HCT116 (cell line): ENCODE measurements at regions not wholly inside any gene's neighbourhood (a gene's known extent, or its start where the extent isn't known, plus 50 kb on each side); places are given as distances from the start of the nearest gene placed in this dataset.

Experiments
- ATAC-seq: fragments of 200-7000 bp; cut with Tn5 transposase; 2 replicates; pipeline ENCODE4 v1.9.1; 2020; ENCODE audit warnings: mild to moderate bottlenecking, moderate library complexity
- BruUV-seq: library from RNA; stranded (reverse); fragments of 400-500 nt; replicated peaks from 2 replicates; lab custom pipeline; 2021; lab: Mats Ljungman, UMichigan
- CTCF ChIA-PET: fragments of 300-600 bp; sonication (Branson Sonifier 250); formaldehyde crosslinking; loops from one replicate; lab custom pipeline; 2021; ENCODE audit warnings: antibody characterized with exemption; lab: Charles Lee
- POLR2A ChIA-PET: fragments of 300-600, 350-600 bp; sonication (Branson Sonifier 250); formaldehyde crosslinking; loops from one replicate; lab custom pipeline; 2021; ENCODE audit warnings: antibody characterized with exemption; lab: Charles Lee
- RAD21 ChIA-PET, 2 experiments: fragments of 300-600 bp; sonication (Branson Sonifier 250); formaldehyde crosslinking; loops; one replicate each; lab custom pipeline; 2023; ENCODE audit warnings: low total read pairs in 2 of 2; ENCODE audit not compliant: uncharacterized antibody in 2 of 2, unreplicated experiment in 2 of 2, low non-redundant PET in 1 of 2; lab: Charles Lee
- DNase-seq: peaks from one replicate; pipeline ENCODE4 v3.0.0-alpha.2; 2010; ENCODE audit warnings: low read depth, low spot score
- H2AFZ ChIP-seq: fragments of 200-600 bp; shearing (Covaris generic), sonication (generic); 2 replicates; pipeline ENCODE4 v1.6.1; 2017; ENCODE audit warnings: low read depth, mixed run types, mixed read lengths, antibody characterized with exemption, low read length; ENCODE audit not compliant: poor library complexity, severe bottlenecking
- H3K27ac ChIP-seq: 2 replicates; pipeline ENCODE4 v1.5.1; 2012; ENCODE audit warnings: low read depth, low read length
- H3K27me3 ChIP-seq: fragments of 200-600 bp; sonication (generic); 2 replicates; pipeline ENCODE4 v1.6.1; 2016; ENCODE audit warnings: mixed run types, low read length, mixed read lengths; ENCODE audit not compliant: insufficient read depth
- H3K36me3 ChIP-seq, 2 experiments: fragments of 200-500 bp in 1 of 2; fragments of 200-600 bp in 1 of 2; sonication (Bioruptor generic) in 1 of 2; sonication (generic) in 1 of 2; 2 replicates each; pipeline versions ENCODE4 v1.5.1 to v1.6.1; 2014 to 2016; ENCODE audit warnings: low read length in 2 of 2, inconsistent platforms in 1 of 2, mixed read lengths in 1 of 2, mixed run types in 1 of 2; ENCODE audit not compliant: insufficient read depth in 2 of 2, control insufficient read depth in 1 of 2
- H3K4me1 ChIP-seq, 2 experiments: fragments of 200-600 bp in 1 of 2; sonication (generic) in 1 of 2; 2 replicates each; pipeline versions ENCODE4 v1.5.1 to v1.6.1; 2012 to 2017; ENCODE audit warnings: low read length in 2 of 2, inconsistent platforms in 1 of 2, mild to moderate bottlenecking in 1 of 2, mixed read lengths in 1 of 2, mixed run types in 1 of 2, moderate library complexity in 1 of 2; ENCODE audit not compliant: insufficient read depth in 2 of 2, control insufficient read depth in 1 of 2
- H3K4me2 ChIP-seq: fragments of 200-600 bp; sonication (generic); 2 replicates; pipeline ENCODE4 v1.6.1; 2017; ENCODE audit warnings: mixed run types, low read length, mixed read lengths
- H3K4me3 ChIP-seq, 2 experiments: fragments of 200-600 bp in 1 of 2; sonication (generic) in 1 of 2; replicated peaks in 1 of 2; 2 replicates each; pipeline ENCODE4 v1.5.1; 2011 to 2016; ENCODE audit warnings: low read length in 2 of 2, control low read depth in 1 of 2, low read depth in 1 of 2, mild to moderate bottlenecking in 1 of 2, mixed read lengths in 1 of 2, mixed run types in 1 of 2
- H3K79me2 ChIP-seq: fragments of 200-600 bp; sonication (generic); 2 replicates; pipeline ENCODE4 v1.6.1; 2017; ENCODE audit warnings: mild to moderate bottlenecking, mixed run types, low read length, moderate library complexity, mixed read lengths; ENCODE audit not compliant: insufficient read depth
- H3K9ac ChIP-seq: fragments of 200-600 bp; sonication (generic); 2 replicates; pipeline ENCODE4 v1.6.1; 2016; ENCODE audit warnings: low read length, mixed read lengths
- H3K9me2 ChIP-seq: fragments of 200-600 bp; sonication (generic), shearing (Covaris generic); 2 replicates; pipeline ENCODE4 v1.6.1; 2017; ENCODE audit warnings: mixed run types, mild to moderate bottlenecking, moderate library complexity; ENCODE audit not compliant: insufficient read depth
- H3K9me3 ChIP-seq, 2 experiments: fragments of 200-500 bp in 1 of 2; fragments of 200-600 bp in 1 of 2; sonication (Bioruptor generic) in 1 of 2; sonication (generic) in 1 of 2; 2 replicates each; pipeline ENCODE4 v1.6.1; 2014 to 2017; ENCODE audit warnings: low read length in 2 of 2, mixed read lengths in 2 of 2, inconsistent platforms in 1 of 2, low read depth in 1 of 2, mild to moderate bottlenecking in 1 of 2, mixed run types in 1 of 2, moderate library complexity in 1 of 2; ENCODE audit not compliant: control insufficient read depth in 1 of 2, insufficient read depth in 1 of 2
- H4K20me1 ChIP-seq: fragments of 200-600 bp; sonication (generic), shearing (Covaris generic); 2 replicates; pipeline ENCODE4 v1.6.1; 2017; ENCODE audit warnings: mixed run types, mild to moderate bottlenecking, moderate library complexity; ENCODE audit not compliant: insufficient read depth
- CBX3 ChIP-seq: IDR thresholded peaks from 2 replicates; pipeline ENCODE4 v1.6.1; 2012; ENCODE audit warnings: low read depth
- CTCF ChIP-seq, 3 experiments: fragments of 200-600 bp in 1 of 3; sonication (generic) in 1 of 3; IDR thresholded peaks in 2 of 3; conservative IDR thresholded peaks in 1 of 3; 2 replicates each; pipeline ENCODE4 v1.5.1; 2012 to 2017; ENCODE audit warnings: low read depth in 2 of 3, low read length in 2 of 3, antibody characterized with exemption in 1 of 3, borderline replicate concordance in 1 of 3, control low read depth in 1 of 3, mild to moderate bottlenecking in 1 of 3, mixed read lengths in 1 of 3, mixed run types in 1 of 3, moderate library complexity in 1 of 3; ENCODE audit not compliant: insufficient read depth in 1 of 3
- POLR2A ChIP-seq: IDR thresholded peaks from 2 replicates; pipeline ENCODE4 v1.7.0; 2011; ENCODE audit warnings: borderline replicate concordance; ENCODE audit not compliant: insufficient read depth, insufficient read length; ENCODE audit errors: extremely low read depth
- POLR2AphosphoS5 ChIP-seq: IDR thresholded peaks from 2 replicates; pipeline ENCODE4 v1.6.1; 2011; ENCODE audit warnings: mild to moderate bottlenecking, low read depth, low read length, moderate library complexity
- SIN3A ChIP-seq: IDR thresholded peaks from 2 replicates; pipeline ENCODE4 v1.6.1; 2012; ENCODE audit warnings: low read depth
- SRF ChIP-seq: IDR thresholded peaks from 2 replicates; pipeline ENCODE4 v1.6.1; 2012; ENCODE audit warnings: low read depth
- TCF7L2 ChIP-seq: IDR thresholded peaks from 2 replicates; pipeline ENCODE4 v1.7.0; 2011; ENCODE audit warnings: borderline replicate concordance, inconsistent platforms; ENCODE audit not compliant: insufficient read depth, insufficient read length; ENCODE audit errors: extremely low read depth
- ZFX ChIP-seq: fragments of 450-650 bp; IDR thresholded peaks from 2 replicates; pipeline ENCODE4 v1.6.1; 2017
- intact Hi-C: fragments of 100-400 bp; cut with micrococcal nuclease; formaldehyde crosslinking; loops from 2 replicates; pipeline ENCODE4 v1.10.0; 2022

GRCh38 chr6:74870403-74870802, 335.4 kb downstream of the COL12A1 start:
- Histone ChIP-seq H3K9me3 (no peaks in the 10 kb centered on the region), H3K27ac (no peak overlapping the region), H3K27me3 (no peaks in the 10 kb centered on the region), H3K79me2 (no peaks in the 10 kb centered on the region), H3K9ac (no peak overlapping the region), H2AFZ (peak overlapping the region; percentile 63), H3K4me3 (no peak overlapping the region), H3K9me2 (no peaks in the 10 kb centered on the region; the same call in 1 of the 2 replicates), H3K4me1 (no peaks in the 10 kb centered on the region), H3K36me3 (no peaks in the 10 kb centered on the region), H3K4me2 (no peak overlapping the region), H4K20me1 (no peaks in the 10 kb centered on the region)
- intact Hi-C loops: no loop called here
- RAD21 ChIA-PET: no interaction called here
- DNase-seq (peak; percentile 7), ATAC-seq (peak; percentile 63)
- POLR2A ChIA-PET: no interaction called here
- CTCF ChIA-PET: no interaction called here
- no TSS peak for BruUV-seq
- 0 out of 2 replicates have a peak, but pooled peaks have one; percentile 21 for TF ChIP-seq CBX3
- TF ChIP-seq CTCF (IDR thresholded peaks at IDR 0.05 in 2 of 3, conservative IDR thresholded peaks at IDR 0.05 in 1 of 3; ENCODE audit: borderline replicate concordance in 1 of 3, insufficient read depth in 1 of 3, low read depth in 2 of 3, low read length in 2 of 3): peak in 2 of 3 experiments; percentile 37 to 53; a peak in 4 of 6 replicates
- no peak for TF ChIP-seq SRF

GRCh38 chr6:74867291-74867690, 338.6 kb downstream of the COL12A1 start:
- no TSS peak for BruUV-seq
- H3K4me3 ChIP-seq: no peak overlapping the region
- no peaks in the 10 kb centered on the region for H4K20me1 ChIP-seq
- ChIA-PET POLR2A (no interaction called here), RAD21 (no interaction called here), CTCF (no interaction called here)
- no peaks in the 10 kb centered on the region for H3K9me2 ChIP-seq
- intact Hi-C loops: no loop called here
- ATAC-seq (no peak), DNase-seq (no peak)
- no peak overlapping the region for H3K27ac ChIP-seq
- H3K9me3 ChIP-seq: no peaks in the 10 kb centered on the region
- no peak overlapping the region for H2AFZ ChIP-seq
- no peak overlapping the region for H3K4me2 ChIP-seq
- no peak for TF ChIP-seq TCF7L2
- no peak for TF ChIP-seq POLR2AphosphoS5
- TF ChIP-seq SIN3A: no peak
- TF ChIP-seq ZFX: no peak
- TF ChIP-seq POLR2A: no peak
- no peak for TF ChIP-seq CTCF (IDR thresholded peaks at IDR 0.05 in 2 of 3, conservative IDR thresholded peaks at IDR 0.05 in 1 of 3; ENCODE audit: borderline replicate concordance in 1 of 3, insufficient read depth in 1 of 3, low read depth in 2 of 3, low read length in 2 of 3)
- H3K27me3 ChIP-seq: no peaks in the 10 kb centered on the region
- H3K79me2 ChIP-seq: no peaks in the 10 kb centered on the region
- H3K4me1 ChIP-seq: no peaks in the 10 kb centered on the region
- no peak overlapping the region for H3K9ac ChIP-seq
- H3K36me3 ChIP-seq: no peaks in the 10 kb centered on the region
